ENCODE measurements at regions not wholly inside any gene's neighbourhood (a gene's known extent, or its start where the extent isn't known, plus 50 kb on each side); places are given as distances from the start of the nearest gene placed in this dataset.

- H3K27ac ChIP-seq (ENCODE audit: insufficient read depth, low read depth, low read length) = no peak overlapping the region
- no TSS peak for BruUV-seq (replicated peaks)
- FAIRE-seq = no peak
These were observed 69.8 kb downstream of the RMI2 start for GRCh38 chr16:11414815-11415775.

More at GRCh38 chr16:11414815-11415775, 69.8 kb downstream of the RMI2 start:
- intact Hi-C loops (cut with micrococcal nuclease) (no loop called here), dilution Hi-C loops (cut with MboI; ENCODE audit: extremely low pct_ligation_motif_present, low sequenced_read_pairs) (no loop called here)
- Histone ChIP-seq H3K36me3 (ENCODE audit: control insufficient read depth in 2 of 2, extremely low read depth in 1 of 2, insufficient read depth in 2 of 2, low read length in 2 of 2) (no peaks in the 10 kb centered on the region), H3K9me3 (replicated peaks; ENCODE audit: control insufficient read depth, insufficient read depth, low read length) (no peaks in the 10 kb centered on the region), H2AFZ (ENCODE audit: low read depth, low read length) (no peak overlapping the region), H3K27me3 (ENCODE audit: control insufficient read depth in 2 of 2, insufficient read depth in 2 of 2, low read length in 2 of 2) (no peaks in the 10 kb centered on the region), H3K9ac (replicated peaks; ENCODE audit: extremely low read depth, insufficient read depth, low read length) (no peak overlapping the region), H3K4me1 (ENCODE audit: control insufficient read depth, extremely low read depth, insufficient read depth, low read length) (no peaks in the 10 kb centered on the region), H3K9me1 (replicated peaks; ENCODE audit: control insufficient read depth, extremely low read depth, insufficient read depth, low read length) (no peaks in the 10 kb centered on the region), H4K20me1 (replicated peaks; ENCODE audit: control insufficient read depth, extremely low read depth, insufficient read depth, low read length) (no peaks in the 10 kb centered on the region), H3K4me2 (ENCODE audit: insufficient read depth, low read length) (no peak overlapping the region), H3K79me2 (ENCODE audit: control insufficient read depth, insufficient read depth, low read length) (no peaks in the 10 kb centered on the region), H3K4me3 (replicated peaks in 1 of 3; ENCODE audit: insufficient read depth in 1 of 3, low read depth in 1 of 3, low read length in 3 of 3) (no peak overlapping the region)
- DNase-seq (ENCODE audit: low read depth, low spot score) = no peak
- TF ChIP-seq JUN (IDR thresholded peaks at IDR 0.05; ENCODE audit: borderline replicate concordance, insufficient read depth, insufficient read length, low read depth) = no peak
- no peak for TF ChIP-seq EZH2 (IDR thresholded peaks at IDR 0.05; ENCODE audit: borderline replicate concordance, low read depth, low read length, severe bottlenecking)
- no peak for TF ChIP-seq GATA2 (IDR thresholded peaks at IDR 0.05; ENCODE audit: insufficient read depth, insufficient read length, low read depth, low read length)
- no peak for TF ChIP-seq POLR2A (IDR thresholded peaks at IDR 0.05; ENCODE audit: low read depth, low read length)
- no peak for TF ChIP-seq FOS (IDR thresholded peaks at IDR 0.05; ENCODE audit: borderline replicate concordance, insufficient read depth, low read length)
- TF ChIP-seq MAX (IDR thresholded peaks at IDR 0.05; ENCODE audit: insufficient read depth, insufficient read length) = no peak
- TF ChIP-seq MYC (IDR thresholded peaks at IDR 0.05; ENCODE audit: low read depth, low read length) = no peak
- TF ChIP-seq, protein P1, sequence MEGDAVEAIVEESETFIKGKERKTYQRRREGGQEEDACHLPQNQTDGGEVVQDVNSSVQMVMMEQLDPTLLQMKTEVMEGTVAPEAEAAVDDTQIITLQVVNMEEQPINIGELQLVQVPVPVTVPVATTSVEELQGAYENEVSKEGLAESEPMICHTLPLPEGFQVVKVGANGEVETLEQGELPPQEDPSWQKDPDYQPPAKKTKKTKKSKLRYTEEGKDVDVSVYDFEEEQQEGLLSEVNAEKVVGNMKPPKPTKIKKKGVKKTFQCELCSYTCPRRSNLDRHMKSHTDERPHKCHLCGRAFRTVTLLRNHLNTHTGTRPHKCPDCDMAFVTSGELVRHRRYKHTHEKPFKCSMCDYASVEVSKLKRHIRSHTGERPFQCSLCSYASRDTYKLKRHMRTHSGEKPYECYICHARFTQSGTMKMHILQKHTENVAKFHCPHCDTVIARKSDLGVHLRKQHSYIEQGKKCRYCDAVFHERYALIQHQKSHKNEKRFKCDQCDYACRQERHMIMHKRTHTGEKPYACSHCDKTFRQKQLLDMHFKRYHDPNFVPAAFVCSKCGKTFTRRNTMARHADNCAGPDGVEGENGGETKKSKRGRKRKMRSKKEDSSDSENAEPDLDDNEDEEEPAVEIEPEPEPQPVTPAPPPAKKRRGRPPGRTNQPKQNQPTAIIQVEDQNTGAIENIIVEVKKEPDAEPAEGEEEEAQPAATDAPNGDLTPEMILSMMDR (IDR thresholded peaks at IDR 0.05; ENCODE audit: extremely low read depth in 1 of 2, insufficient read depth in 1 of 2, low read depth in 1 of 2, low read length in 2 of 2) = no peak
- TF ChIP-seq POLR2AphosphoS5 (IDR thresholded peaks at IDR 0.05; ENCODE audit: insufficient read depth, low read depth, low read length) = no peak
- CTCF ChIA-PET = interaction anchor here (0.6 kb wide), 1 partner anchor 52 kb away, joined by 3 read pairs; no protein-coding TSS in a partner anchor
- POLR2A ChIA-PET = no interaction called here
